Activated T-helper 9 cell treated with anti-CD3 and anti-CD28 coated beads, Interleukin-2, amount 50 U/mL, for 16 hours (primary cell): ENCODE measurements at regions not wholly inside any gene's neighbourhood (a gene's known extent, or its start where the extent isn't known, plus 50 kb on each side); places are given as distances from the start of the nearest gene placed in this dataset.
"Not testable (repeated sequence)": the region's sequence is repeated elsewhere in the genome, so short reads cannot be mapped to it uniquely, and the experiment has no call there.

Experiments used
- DNase-seq: peaks from one replicate; pipeline ENCODE4 v3.0.0-alpha.2; 2020; ENCODE audit warnings: low read depth

DNA sequence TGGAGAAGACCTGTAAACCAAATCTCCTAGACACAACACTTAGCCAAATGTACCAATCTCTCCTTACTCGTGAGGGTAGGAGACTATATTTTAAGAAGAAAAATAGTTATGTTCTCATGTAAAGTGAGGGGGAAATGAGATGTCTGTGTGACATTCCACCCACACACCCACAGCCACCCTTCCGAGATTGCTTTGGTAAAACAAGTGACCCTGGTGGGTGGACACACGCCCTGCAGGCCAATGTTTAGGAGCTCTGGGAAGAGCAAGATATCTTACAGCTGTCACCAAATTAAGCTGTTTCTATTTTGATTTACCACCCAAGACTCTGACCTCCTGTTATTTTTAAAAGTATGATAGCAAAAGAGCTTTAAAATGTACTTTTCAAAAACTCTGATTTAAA lies 147.2 kb upstream of the PFKP start:
- no peak for DNase-seq

DNA sequence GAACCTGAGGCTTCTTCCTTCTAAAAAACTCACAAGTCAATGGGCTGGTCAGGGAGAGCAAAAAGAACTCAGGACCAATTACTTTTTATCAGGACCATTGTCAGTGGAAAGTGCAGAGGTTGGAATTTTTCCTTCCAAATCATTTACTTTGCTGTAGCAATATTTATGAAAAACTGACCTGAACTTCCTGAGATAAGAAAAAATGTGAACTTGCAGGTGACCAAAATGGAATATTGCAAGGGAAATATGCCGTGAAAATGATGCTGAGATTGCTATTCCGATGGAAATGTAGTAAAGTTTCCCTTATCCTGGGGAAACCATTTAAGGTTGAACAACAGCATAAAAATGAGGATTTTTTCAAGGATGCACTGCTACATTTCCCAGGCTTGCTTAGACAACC lies 148.3 kb upstream of the PFKP start:
- DNase-seq, result no peak

- DNase-seq, result no peak
These were observed 148.9 kb upstream of the PFKP start for GRCh38 chr10:2918489-2918888.

- no peak for DNase-seq
These were observed 149.4 kb upstream of the PFKP start for GRCh38 chr10:2917926-2918325.

- no peak for DNase-seq
These were observed 151.9 kb upstream of the PFKP start for GRCh38 chr10:2915412-2915811.

DNA sequence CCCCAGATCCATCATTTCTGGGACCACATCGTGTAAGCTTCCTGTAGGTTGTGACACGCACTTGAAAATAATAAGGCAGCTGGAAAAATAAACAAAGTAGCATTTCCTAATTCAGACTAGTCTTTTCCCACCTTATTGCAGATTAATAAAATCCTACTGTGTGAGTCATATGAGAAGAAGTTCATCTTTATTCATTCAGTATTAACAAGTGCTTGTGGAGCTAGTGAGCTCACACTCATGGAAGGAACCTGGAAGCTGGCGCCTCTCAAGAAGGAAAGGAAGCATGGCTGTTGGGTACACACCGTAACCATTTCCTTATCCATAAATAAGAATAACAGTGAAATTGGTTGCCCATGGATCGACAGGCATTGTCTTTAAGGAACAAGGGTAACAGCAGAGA lies 152.6 kb upstream of the PFKP start:
- no peak for DNase-seq

DNA sequence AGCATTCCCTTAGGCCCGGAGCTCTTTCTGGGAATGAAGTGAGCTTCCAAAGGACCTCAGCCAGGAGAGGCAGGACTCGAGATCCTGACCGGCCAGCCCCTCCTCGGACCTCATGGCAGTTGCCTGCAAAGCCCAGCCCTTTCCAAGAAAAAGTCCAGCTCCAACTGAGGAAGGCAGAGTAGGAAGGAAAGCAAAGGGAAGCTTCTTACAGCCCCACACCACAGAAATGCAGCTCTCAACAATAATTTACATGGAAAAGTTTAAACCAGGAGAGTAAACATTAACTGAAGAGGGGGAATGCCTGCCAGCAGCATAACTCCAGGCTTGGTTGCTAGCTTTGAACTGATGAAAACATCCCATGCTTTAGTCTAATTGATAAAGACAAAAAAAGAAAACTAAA lies 153.9 kb upstream of the PFKP start:
- no peak for DNase-seq

DNA sequence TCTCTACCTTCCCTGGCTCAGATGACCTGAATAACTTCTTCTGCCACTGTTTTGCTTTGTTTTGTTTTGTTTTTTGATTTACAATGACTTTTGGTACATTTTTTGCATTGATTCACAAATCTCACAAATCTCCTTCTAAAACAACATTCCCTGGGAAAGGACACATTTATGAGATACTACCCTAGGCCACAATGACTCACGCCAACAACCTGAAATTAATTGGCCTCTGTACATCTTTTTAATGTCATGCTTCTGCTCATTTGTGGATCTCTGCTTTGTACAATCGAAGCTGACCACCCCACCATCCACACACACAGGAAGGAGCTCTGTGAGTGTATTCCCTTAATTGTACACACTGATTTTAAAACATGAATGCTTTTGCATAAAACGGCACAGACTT lies 156.7 kb upstream of the PFKP start:
- no peak for DNase-seq

- DNase-seq, result no peak
These were observed 157.4 kb upstream of the PFKP start for GRCh38 chr10:2909921-2910320.

- DNase-seq, result no peak
These were observed 158.3 kb upstream of the PFKP start for GRCh38 chr10:2908851-2909630.

DNA sequence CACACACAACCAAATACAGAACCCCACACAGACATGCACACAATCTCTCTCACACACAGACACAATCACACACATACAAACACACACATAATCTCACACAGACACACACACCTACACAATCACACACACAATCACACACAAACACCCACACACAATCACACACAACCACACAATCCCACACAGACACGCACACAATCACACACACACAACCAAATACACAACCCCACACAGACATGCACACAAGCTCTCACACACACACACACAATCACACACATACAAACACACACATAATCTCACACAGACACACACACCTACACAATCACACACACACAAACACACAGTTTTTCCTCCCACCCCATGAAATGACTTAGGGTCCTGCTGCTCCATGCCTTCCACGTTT lies 160.4 kb upstream of the PFKP start:
- no peak for DNase-seq

DNA sequence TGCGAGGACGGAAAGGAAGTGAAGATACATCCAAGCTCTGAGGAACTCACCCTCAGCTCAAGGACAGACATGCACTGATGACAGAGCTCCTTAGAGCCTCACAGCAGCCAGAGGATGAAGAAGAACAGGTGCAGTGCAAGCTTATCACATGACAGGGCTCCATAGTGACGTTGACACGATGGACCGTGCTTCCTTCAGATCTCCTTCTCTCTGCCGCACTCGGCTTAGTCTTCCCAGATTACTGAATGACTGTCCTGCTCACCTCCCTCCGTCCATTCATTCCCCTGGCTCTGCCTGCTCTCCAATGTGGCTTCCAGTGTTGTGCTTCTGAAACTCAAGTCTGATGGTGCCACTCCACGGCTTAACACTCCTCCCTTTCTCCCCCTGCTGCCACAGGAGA lies 161.5 kb upstream of the PFKP start:
- DNase-seq, result no peak

DNA sequence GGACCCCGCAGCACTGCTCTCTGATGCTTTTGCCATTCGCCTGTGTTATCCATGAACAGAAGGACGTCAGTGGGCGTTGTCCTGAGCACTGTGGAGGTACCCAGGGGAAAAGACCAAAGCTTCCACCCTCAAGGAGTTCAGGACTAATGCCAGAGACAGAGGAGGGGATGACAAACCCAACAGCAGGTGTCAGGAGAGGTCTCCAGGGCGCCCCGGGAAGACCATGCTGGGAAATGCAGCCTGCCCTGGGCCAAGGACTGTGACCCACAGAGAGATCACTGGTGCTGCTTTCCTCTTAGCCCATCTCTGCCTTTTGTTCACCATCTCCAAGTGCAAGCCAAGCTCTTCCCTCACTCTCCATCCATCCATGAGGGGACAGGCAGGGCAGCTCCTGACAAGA lies 166.8 kb upstream of the PFKP start:
- no peak for DNase-seq

- DNase-seq, result no peak
These were observed 167.9 kb upstream of the PFKP start for GRCh38 chr10:2899246-2899951.

- DNase-seq, result no peak
These were observed 168.9 kb upstream of the PFKP start for GRCh38 chr10:2898509-2898860.

GRCh38 chr10:2897619-2898508 lies 169.5 kb upstream of the PFKP start:
- no peak for DNase-seq

DNA sequence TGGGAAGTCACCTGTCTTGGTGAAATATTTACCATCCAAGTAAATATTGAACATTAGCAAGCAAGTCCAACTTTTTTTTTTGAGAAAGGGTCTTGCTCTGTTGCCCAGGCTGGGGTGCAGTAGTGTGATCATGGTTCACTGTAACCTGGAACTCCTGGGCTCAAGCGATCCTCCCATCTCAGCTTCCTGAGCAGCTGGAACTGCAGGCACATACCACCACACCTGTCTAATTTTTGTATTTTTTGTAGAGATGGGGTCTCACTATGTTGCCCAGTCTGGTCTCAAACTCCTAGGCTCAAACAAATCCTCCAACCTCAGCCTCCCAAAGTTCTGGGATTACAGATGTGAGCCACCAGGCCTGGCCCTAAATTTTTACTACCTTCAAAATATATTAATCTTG lies 171.0 kb upstream of the PFKP start:
- not testable (repeated sequence) for DNase-seq

- no peak for DNase-seq
These were observed 171.7 kb upstream of the PFKP start for GRCh38 chr10:2895594-2896196.

GRCh38 chr10:2893991-2894390 lies 173.4 kb upstream of the PFKP start:
- DNase-seq, result no peak

- DNase-seq, result no peak
These were observed 174.0 kb upstream of the PFKP start for GRCh38 chr10:2893158-2893845.

GRCh38 chr10:2891770-2892124 lies 175.6 kb upstream of the PFKP start:
- DNase-seq, result no peak
